Adipocyte (in vitro differentiated cells): ENCODE measurements at regions not wholly inside any gene's neighbourhood (a gene's known extent, or its start where the extent isn't known, plus 50 kb on each side); places are given as distances from the start of the nearest gene placed in this dataset.
"Not testable (repeated sequence)": the region's sequence is repeated elsewhere in the genome, so short reads cannot be mapped to it uniquely, and the experiment has no call there.

Source experiments
- DNase-seq: peaks from one replicate; pipeline ENCODE4 v3.0.0-alpha.2; 2015; ENCODE audit warnings: low read depth
- H3K27me3 ChIP-seq: replicated peaks from 2 replicates; pipeline ENCODE4 v1.7.0; 2013; ENCODE audit warnings: mild to moderate bottlenecking, low read length, moderate library complexity; ENCODE audit not compliant: control insufficient read depth, insufficient read depth
- H3K36me3 ChIP-seq: 2 replicates; pipeline ENCODE4 v1.7.0; 2013; ENCODE audit warnings: low read length, mild to moderate bottlenecking, moderate library complexity; ENCODE audit not compliant: control insufficient read depth, insufficient read depth, severe bottlenecking
- H3K4me1 ChIP-seq: 2 replicates; pipeline ENCODE4 v1.7.0; 2013; ENCODE audit warnings: mild to moderate bottlenecking, low read length, moderate library complexity; ENCODE audit not compliant: control insufficient read depth, insufficient read depth
- H3K4me3 ChIP-seq: 2 replicates; pipeline ENCODE4 v1.7.0; 2013; ENCODE audit warnings: mild to moderate bottlenecking, low read length, moderate library complexity
- H3K9ac ChIP-seq: 2 replicates; pipeline ENCODE4 v1.7.0; 2013; ENCODE audit warnings: mild to moderate bottlenecking, low read length, moderate library complexity
- H3K9me3 ChIP-seq: 2 replicates; pipeline ENCODE4 v1.7.0; 2013; ENCODE audit warnings: mild to moderate bottlenecking, low read length, moderate library complexity; ENCODE audit not compliant: control insufficient read depth

- Histone ChIP-seq H3K9me3 (no peaks in the 10 kb centered on the region), H3K27me3 (no peaks in the 10 kb centered on the region), H3K4me3 (no peak overlapping the region), H3K4me1 (no peaks in the 10 kb centered on the region), H3K36me3 (no peaks in the 10 kb centered on the region), H3K9ac (no peak overlapping the region)
- no peak for DNase-seq
These were observed 447.2 kb upstream of the MEF2C start for GRCh38 chr5:89330140-89330539.

- H3K9me3 ChIP-seq: no peaks in the 10 kb centered on the region
- no peaks in the 10 kb centered on the region for H3K36me3 ChIP-seq
- H3K4me3 ChIP-seq: no peak overlapping the region
- no peaks in the 10 kb centered on the region for H3K27me3 ChIP-seq
- H3K4me1 ChIP-seq: no peaks in the 10 kb centered on the region
- no peak overlapping the region for H3K9ac ChIP-seq
- no peak for DNase-seq
These were observed 444.6 kb upstream of the MEF2C start for GRCh38 chr5:89327608-89328007.

- Histone ChIP-seq H3K4me1 (no peaks in the 10 kb centered on the region), H3K4me3 (no peak overlapping the region), H3K9me3 (no peaks in the 10 kb centered on the region), H3K27me3 (no peaks in the 10 kb centered on the region), H3K9ac (no peak overlapping the region), H3K36me3 (no peaks in the 10 kb centered on the region)
- no peak for DNase-seq
These were observed 442.0 kb upstream of the MEF2C start for GRCh38 chr5:89324990-89325389.

- H3K36me3 ChIP-seq: no peaks in the 10 kb centered on the region
- no peak overlapping the region for H3K9ac ChIP-seq
- no peak for DNase-seq
- H3K4me3 ChIP-seq: no peak overlapping the region
- peaks cover 1% of the 10 kb centered on the region for H3K4me1 ChIP-seq
- no peaks in the 10 kb centered on the region for H3K27me3 ChIP-seq
- no peaks in the 10 kb centered on the region for H3K9me3 ChIP-seq
These were observed 437.7 kb upstream of the MEF2C start for GRCh38 chr5:89320421-89321277.

- not testable (repeated sequence) for H3K27me3 ChIP-seq, H3K4me3 ChIP-seq, H3K9ac ChIP-seq, H3K36me3 ChIP-seq, H3K9me3 ChIP-seq, DNase-seq
- H3K4me1 ChIP-seq: peaks cover 24% of the 10 kb centered on the region
These were observed 434.9 kb upstream of the MEF2C start for GRCh38 chr5:89317838-89318237.

- H3K4me1 ChIP-seq: peaks cover 28% of the 10 kb centered on the region
- no peaks in the 10 kb centered on the region for H3K9me3 ChIP-seq
- DNase-seq: no peak
- no peaks in the 10 kb centered on the region for H3K27me3 ChIP-seq
- no peak overlapping the region for H3K9ac ChIP-seq
- no peaks in the 10 kb centered on the region for H3K36me3 ChIP-seq
- H3K4me3 ChIP-seq: no peak overlapping the region
These were observed 432.5 kb upstream of the MEF2C start for GRCh38 chr5:89315286-89316100.

- Histone ChIP-seq H3K36me3 (no peaks in the 10 kb centered on the region), H3K27me3 (no peaks in the 10 kb centered on the region), H3K4me3 (no peak overlapping the region), H3K9ac (no peak overlapping the region), H3K4me1 (peaks cover 28% of the 10 kb centered on the region), H3K9me3 (no peaks in the 10 kb centered on the region)
- DNase-seq: peak; percentile 74
These were observed 431.0 kb upstream of the MEF2C start for GRCh38 chr5:89313804-89314588.

GRCh38 chr5:89313044-89313443 is 430.1 kb upstream of the MEF2C start:
- H3K4me1 ChIP-seq: peaks cover 28% of the 10 kb centered on the region
- H3K27me3 ChIP-seq: no peaks in the 10 kb centered on the region
- DNase-seq: peak; percentile 22
- no peak overlapping the region for H3K9ac ChIP-seq
- no peaks in the 10 kb centered on the region for H3K36me3 ChIP-seq
- H3K9me3 ChIP-seq: no peaks in the 10 kb centered on the region
- H3K4me3 ChIP-seq: no peak overlapping the region

- DNase-seq: no peak
- H3K27me3 ChIP-seq: no peaks in the 10 kb centered on the region
- no peaks in the 10 kb centered on the region for H3K36me3 ChIP-seq
- H3K9ac ChIP-seq: no peak overlapping the region
- H3K4me1 ChIP-seq: peaks cover 16% of the 10 kb centered on the region
- H3K9me3 ChIP-seq: no peaks in the 10 kb centered on the region
- H3K4me3 ChIP-seq: no peak overlapping the region
These were observed 426.3 kb upstream of the MEF2C start for GRCh38 chr5:89309268-89309667.

- H3K27me3 ChIP-seq: no peaks in the 10 kb centered on the region
- H3K4me1 ChIP-seq: peaks cover 11% of the 10 kb centered on the region
- H3K4me3 ChIP-seq: no peak overlapping the region
- no peak overlapping the region for H3K9ac ChIP-seq
- H3K36me3 ChIP-seq: no peaks in the 10 kb centered on the region
- no peak for DNase-seq
- no peaks in the 10 kb centered on the region for H3K9me3 ChIP-seq
These were observed 425.6 kb upstream of the MEF2C start for GRCh38 chr5:89308606-89309040.

- Histone ChIP-seq H3K4me1 (peaks cover 5% of the 10 kb centered on the region), H3K4me3 (no peak overlapping the region), H3K27me3 (no peaks in the 10 kb centered on the region), H3K9me3 (no peaks in the 10 kb centered on the region), H3K36me3 (no peaks in the 10 kb centered on the region), H3K9ac (no peak overlapping the region)
- no peak for DNase-seq
These were observed 425.0 kb upstream of the MEF2C start for GRCh38 chr5:89307972-89308371.
